Upper lobe of left lung (tissue), 6 donors: ENCODE measurements at regions not wholly inside any gene's neighbourhood (a gene's known extent, or its start where the extent isn't known, plus 50 kb on each side); places are given as distances from the start of the nearest gene placed in this dataset.

Experiments used
- ATAC-seq, 2 donors: fragments of 200-7000 bp; cut with Tn5 transposase; one replicate each; pipeline ENCODE4 v1.9.1; 2022; ENCODE audit warnings: mild to moderate bottlenecking in 2 of 2, moderate library complexity in 2 of 2; ENCODE audit not compliant: low FRiP score in 2 of 2
- DNase-seq, 2 donors: peaks; one replicate each; pipeline ENCODE4 v3.0.0-alpha.2; 2019 to 2020
- H3K27ac ChIP-seq, 4 donors: fragments of 200-600 bp; sonication (generic); one replicate each; pipeline ENCODE4 v1.5.1; 2016 to 2019
- H3K27me3 ChIP-seq, 4 donors: fragments of 200-600 bp; sonication (generic); one replicate each; pipeline ENCODE4 v1.5.1; 2017 to 2019
- H3K36me3 ChIP-seq, 4 donors: fragments of 200-600 bp; sonication (generic); one replicate each; pipeline ENCODE4 v1.5.1; 2016 to 2019
- H3K4me1 ChIP-seq, 4 donors: fragments of 200-600 bp; sonication (generic); one replicate each; pipeline ENCODE4 v1.5.1; 2018 to 2019
- H3K4me3 ChIP-seq, 4 donors: fragments of 200-600 bp; sonication (generic); one replicate each; pipeline ENCODE4 v1.5.1; 2017 to 2019; ENCODE audit warnings: mild to moderate bottlenecking in 2 of 4, moderate library complexity in 1 of 4
- H3K9me3 ChIP-seq, 4 donors: fragments of 200-600 bp; sonication (generic); one replicate each; pipeline ENCODE4 v1.5.1; 2018 to 2019
- EP300 ChIP-seq, 4 donors: sonication (generic); formaldehyde crosslinking; IDR thresholded peaks; one replicate each; pipeline ENCODE4 v1.5.1; 2017; ENCODE audit warnings: antibody characterized with exemption in 4 of 4, control low read depth in 2 of 4
- POLR2A ChIP-seq, 4 donors: fragments of 450-650 bp; IDR thresholded peaks; one replicate each; pipeline ENCODE4 v1.5.1; 2016 to 2017; ENCODE audit warnings: antibody characterized with exemption in 4 of 4, mild to moderate bottlenecking in 2 of 4
- POLR2AphosphoS5 ChIP-seq, 2 donors: sonication (generic); formaldehyde crosslinking; IDR thresholded peaks; one replicate each; pipeline ENCODE4 v1.5.1; 2017; ENCODE audit warnings: antibody characterized with exemption in 2 of 2
- WGBS, 2 donors: methylation state at CpG; one replicate each; pipeline ENCODE4 v1.1.5; 2017 to 2018; 5-methylcytosine and 5-hydroxymethylcytosine counted together
- TF ChIP-seq, protein P1 (sequence below), 6 experiments: fragments of 450-650 bp in 4 of 6; fragments of 200-600 bp in 2 of 6; sonication (generic) in 2 of 6; IDR thresholded peaks; one replicate each; pipeline ENCODE4 v1.5.1; 2016 to 2019; ENCODE audit warnings: antibody characterized with exemption in 6 of 6
- donor health status: DM: no; HTN: no; CAD: no; lungs with moderate emphysema.
- donor health status: DM: no; HTN: yes; CAD: no; lungs with severe emphysema.

- no peak for ATAC-seq
- WGBS, 2 donors: 28% methylated on average over 1 of the region's 1 CpG; no CpG with 5 or more reads in 1 of the 2 donors
- Histone ChIP-seq H3K27ac (no peak overlapping the region), H3K9me3 (no peaks in the 10 kb centered on the region), H3K4me1 (no peaks in the 10 kb centered on the region), H3K27me3 (no peaks in the 10 kb centered on the region), H3K36me3 (no peaks in the 10 kb centered on the region), H3K4me3 (no peak overlapping the region)
- TF ChIP-seq POLR2A (IDR thresholded peaks at IDR 0.05): no peak
- TF ChIP-seq, protein P1, sequence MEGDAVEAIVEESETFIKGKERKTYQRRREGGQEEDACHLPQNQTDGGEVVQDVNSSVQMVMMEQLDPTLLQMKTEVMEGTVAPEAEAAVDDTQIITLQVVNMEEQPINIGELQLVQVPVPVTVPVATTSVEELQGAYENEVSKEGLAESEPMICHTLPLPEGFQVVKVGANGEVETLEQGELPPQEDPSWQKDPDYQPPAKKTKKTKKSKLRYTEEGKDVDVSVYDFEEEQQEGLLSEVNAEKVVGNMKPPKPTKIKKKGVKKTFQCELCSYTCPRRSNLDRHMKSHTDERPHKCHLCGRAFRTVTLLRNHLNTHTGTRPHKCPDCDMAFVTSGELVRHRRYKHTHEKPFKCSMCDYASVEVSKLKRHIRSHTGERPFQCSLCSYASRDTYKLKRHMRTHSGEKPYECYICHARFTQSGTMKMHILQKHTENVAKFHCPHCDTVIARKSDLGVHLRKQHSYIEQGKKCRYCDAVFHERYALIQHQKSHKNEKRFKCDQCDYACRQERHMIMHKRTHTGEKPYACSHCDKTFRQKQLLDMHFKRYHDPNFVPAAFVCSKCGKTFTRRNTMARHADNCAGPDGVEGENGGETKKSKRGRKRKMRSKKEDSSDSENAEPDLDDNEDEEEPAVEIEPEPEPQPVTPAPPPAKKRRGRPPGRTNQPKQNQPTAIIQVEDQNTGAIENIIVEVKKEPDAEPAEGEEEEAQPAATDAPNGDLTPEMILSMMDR (IDR thresholded peaks at IDR 0.05): no peak
- no peak for TF ChIP-seq POLR2AphosphoS5 (IDR thresholded peaks at IDR 0.05)
- no peak for TF ChIP-seq EP300 (IDR thresholded peaks at IDR 0.05)
- DNase-seq: no peak
Observed at GRCh38 chrX:77167993-77168392, 279.2 kb upstream of the FGF16 start.

DNA sequence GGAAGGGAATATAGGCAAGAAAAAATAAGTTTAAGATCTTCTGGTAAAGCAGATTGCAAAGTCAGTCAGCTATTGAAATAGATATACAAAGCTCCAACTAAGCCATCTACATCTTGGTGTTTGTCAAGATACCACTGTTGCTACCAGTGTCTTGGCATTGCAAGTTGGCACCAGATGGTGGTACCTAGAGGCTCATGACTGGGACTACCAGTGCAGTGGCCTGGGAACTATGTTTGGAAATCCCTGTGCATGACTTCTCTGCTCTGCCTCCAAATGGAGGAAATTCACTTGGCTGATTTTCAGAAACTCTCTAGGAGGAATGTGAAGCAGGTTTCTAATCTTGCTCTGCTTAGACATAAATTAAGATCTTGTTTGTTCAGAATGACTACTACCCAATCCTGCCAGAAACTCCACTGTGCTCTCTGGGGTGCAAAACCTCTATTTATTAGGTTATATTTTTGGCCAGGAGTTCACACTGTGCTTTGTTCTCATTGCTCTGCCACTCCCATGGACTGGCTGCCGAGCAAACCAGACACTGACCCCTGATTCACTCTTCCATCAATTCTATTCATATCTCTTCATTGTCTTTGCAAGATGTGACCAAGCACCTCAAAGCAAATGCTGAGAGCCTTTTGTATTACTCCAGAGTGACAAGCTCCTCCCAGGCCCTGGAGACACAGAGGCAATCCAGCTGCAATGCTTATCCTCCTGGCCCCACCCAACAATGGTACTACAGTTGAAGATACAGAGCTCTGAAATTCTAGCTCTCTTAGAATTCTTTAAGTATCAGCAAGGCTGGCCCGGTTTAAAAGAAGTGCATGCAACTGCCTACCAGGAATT, 272.3 kb upstream of the FGF16 start:
- no peak for DNase-seq
- 42 to 59% methylated on average over 2 of the region's 2 CpGs for WGBS, 2 donors
- H3K4me3 ChIP-seq: no peak overlapping the region
- no peaks in the 10 kb centered on the region for H3K36me3 ChIP-seq
- H3K4me1 ChIP-seq: no peaks in the 10 kb centered on the region
- peak in 1 of 2 donors; percentile 87 for ATAC-seq
- no peak overlapping the region for H3K27ac ChIP-seq
- H3K27me3 ChIP-seq: no peaks in the 10 kb centered on the region
- TF ChIP-seq POLR2A (IDR thresholded peaks at IDR 0.05) (no peak), EP300 (IDR thresholded peaks at IDR 0.05) (no peak), POLR2AphosphoS5 (IDR thresholded peaks at IDR 0.05) (no peak)
- TF ChIP-seq, protein P1 (IDR thresholded peaks at IDR 0.05): no peak
- H3K9me3 ChIP-seq: no peaks in the 10 kb centered on the region

- no peak overlapping the region for H3K27ac ChIP-seq
- no peak overlapping the region for H3K4me3 ChIP-seq
- H3K9me3 ChIP-seq: no peaks in the 10 kb centered on the region
- TF ChIP-seq POLR2AphosphoS5 (IDR thresholded peaks at IDR 0.05): no peak
- TF ChIP-seq POLR2A (IDR thresholded peaks at IDR 0.05): no peak
- TF ChIP-seq, protein P1 (IDR thresholded peaks at IDR 0.05): no peak
- TF ChIP-seq EP300 (IDR thresholded peaks at IDR 0.05): no peak
- no peaks in the 10 kb centered on the region for H3K36me3 ChIP-seq
- H3K27me3 ChIP-seq: no peaks in the 10 kb centered on the region
- H3K4me1 ChIP-seq: no peaks in the 10 kb centered on the region
- no peak for DNase-seq
- WGBS, 2 donors: 80 to 90% methylated on average over 4 of the region's 4 CpGs
- ATAC-seq: no peak
Observed at GRCh38 chrX:77200663-77201062, 246.5 kb upstream of the FGF16 start.

- no peaks in the 10 kb centered on the region for H3K27me3 ChIP-seq
- no peak overlapping the region for H3K27ac ChIP-seq
- WGBS, 2 donors: 51% methylated on average over 8 of the region's 8 CpGs; no CpG with 5 or more reads in 1 of the 2 donors
- ATAC-seq (no peak), DNase-seq (no peak)
- H3K4me1 ChIP-seq: no peaks in the 10 kb centered on the region
- H3K4me3 ChIP-seq: no peak overlapping the region
- H3K36me3 ChIP-seq: no peaks in the 10 kb centered on the region
- no peaks in the 10 kb centered on the region for H3K9me3 ChIP-seq
- TF ChIP-seq POLR2AphosphoS5 (IDR thresholded peaks at IDR 0.05) (no peak), POLR2A (IDR thresholded peaks at IDR 0.05) (no peak), EP300 (IDR thresholded peaks at IDR 0.05) (no peak)
- TF ChIP-seq, protein P1 (IDR thresholded peaks at IDR 0.05): no peak
Observed at GRCh38 chrX:77223046-77223445, 224.1 kb upstream of the FGF16 start.

DNA sequence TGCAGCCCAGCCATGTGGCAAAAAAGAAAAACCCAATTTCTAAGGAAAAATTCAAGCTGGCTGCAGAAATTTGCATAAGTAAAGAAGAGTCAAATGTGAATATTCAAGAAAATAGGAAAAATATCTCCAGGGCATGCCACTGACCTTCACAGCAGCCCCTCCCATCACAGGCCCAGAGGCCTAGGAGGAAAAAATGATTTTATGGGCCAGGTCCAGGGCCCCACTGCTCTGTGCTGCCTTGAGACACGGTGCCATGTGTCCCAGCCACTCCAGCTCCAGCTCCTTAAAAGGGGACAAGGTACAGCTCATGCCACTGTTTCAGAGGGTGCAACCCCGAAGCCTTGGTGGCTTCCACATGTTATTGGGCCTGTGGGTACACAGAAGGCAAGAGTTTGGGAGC, 182.7 kb upstream of the FGF16 start:
- no peak for DNase-seq
- no peak for ATAC-seq
- no peaks in the 10 kb centered on the region for H3K27me3 ChIP-seq
- no peaks in the 10 kb centered on the region for H3K4me1 ChIP-seq
- TF ChIP-seq, protein P1 (IDR thresholded peaks at IDR 0.05): no peak
- no peak for TF ChIP-seq EP300 (IDR thresholded peaks at IDR 0.05)
- no peak for TF ChIP-seq POLR2AphosphoS5 (IDR thresholded peaks at IDR 0.05)
- no peak for TF ChIP-seq POLR2A (IDR thresholded peaks at IDR 0.05)
- no peaks in the 10 kb centered on the region for H3K36me3 ChIP-seq
- no peak overlapping the region for H3K27ac ChIP-seq
- H3K4me3 ChIP-seq: no peak overlapping the region
- WGBS, 2 donors: 31 to 53% methylated on average over 2 of the region's 2 CpGs
- H3K9me3 ChIP-seq: peaks cover 0 to 36% (median 2%) of the 10 kb centered on the region in 4 donors
